HL-60 (cell line): ENCODE measurements at regions not wholly inside any gene's neighbourhood (a gene's known extent, or its start where the extent isn't known, plus 50 kb on each side); places are given as distances from the start of the nearest gene placed in this dataset.

Experiments used
- CTCF ChIP-seq: IDR thresholded peaks from one replicate; pipeline ENCODE4 v1.5.1; 2011; ENCODE audit warnings: low read length, control low read depth, inconsistent platforms; ENCODE audit not compliant: insufficient read depth
- POLR2AphosphoS5 ChIP-seq: IDR thresholded peaks from 2 replicates; pipeline ENCODE4 v1.6.1; 2012; ENCODE audit warnings: low read depth
- REST ChIP-seq: IDR thresholded peaks from 2 replicates; pipeline ENCODE4 v1.6.1; 2012; ENCODE audit warnings: low read depth; ENCODE audit not compliant: insufficient replicate concordance

- TF ChIP-seq CTCF (no peak), REST (no peak), POLR2AphosphoS5 (no peak)
Measured at GRCh38 chr5:2538169-2538568, 213.3 kb downstream of the IRX2 start.
